Panc1 (cell line): ENCODE measurements at regions not wholly inside any gene's neighbourhood (a gene's known extent, or its start where the extent isn't known, plus 50 kb on each side); places are given as distances from the start of the nearest gene placed in this dataset.

Source experiments
- ATAC-seq: fragments of 200-7000 bp; cut with Tn5 transposase; 2 replicates; pipeline ENCODE4 v1.9.1; 2020; ENCODE audit warnings: mild to moderate bottlenecking, moderate library complexity
- BruUV-seq: library from RNA; stranded (reverse); fragments of 400-500 nt; replicated peaks from 2 replicates; lab custom pipeline; 2021; lab: Mats Ljungman, UMichigan
- CTCF ChIA-PET: fragments of 300-600 bp; sonication (Branson Sonifier 250); formaldehyde crosslinking; loops from one replicate; lab custom pipeline; 2022; ENCODE audit warnings: antibody characterized with exemption; lab: Charles Lee
- POLR2A ChIA-PET: fragments of 300-600 bp; sonication (Branson Sonifier 250); formaldehyde crosslinking; loops from one replicate; lab custom pipeline; 2022; ENCODE audit warnings: antibody characterized with exemption; lab: Charles Lee
- DNase-seq: peaks from one replicate; pipeline ENCODE4 v3.0.0-alpha.2; 2010; ENCODE audit warnings: low read depth, low spot score
- H3K27ac ChIP-seq: 2 replicates; pipeline ENCODE4 v1.5.1; 2011; ENCODE audit warnings: mild to moderate bottlenecking, low read length, inconsistent platforms
- H3K27me3 ChIP-seq: fragments of 200-500 bp; sonication (Bioruptor generic); 2 replicates; pipeline ENCODE4 v1.6.0; 2014; ENCODE audit warnings: low read length, inconsistent platforms; ENCODE audit not compliant: control insufficient read depth, insufficient read depth
- H3K36me3 ChIP-seq: fragments of 200-500 bp; sonication (Bioruptor generic); 2 replicates; pipeline ENCODE4 v1.5.1; 2014; ENCODE audit warnings: inconsistent platforms, mild to moderate bottlenecking, low read length, moderate library complexity; ENCODE audit not compliant: control insufficient read depth, insufficient read depth
- H3K4me1 ChIP-seq: 2 replicates; pipeline ENCODE4 v1.5.1; 2011; ENCODE audit warnings: inconsistent platforms, mild to moderate bottlenecking, low read length, moderate library complexity; ENCODE audit not compliant: control insufficient read depth, insufficient read depth
- H3K4me3 ChIP-seq, 2 experiments: 2 replicates each; pipeline ENCODE4 v1.5.1; 2011 to 2012; ENCODE audit warnings: low read depth in 2 of 2, low read length in 2 of 2, mild to moderate bottlenecking in 2 of 2, inconsistent platforms in 1 of 2, moderate library complexity in 1 of 2
- H3K9me3 ChIP-seq: fragments of 200-500 bp; sonication (Bioruptor generic); 2 replicates; pipeline ENCODE4 v1.5.1; 2014; ENCODE audit warnings: low read depth, mild to moderate bottlenecking, inconsistent platforms, low read length, moderate library complexity; ENCODE audit not compliant: control insufficient read depth, insufficient read depth
- CTCF ChIP-seq: fragments of 450-650 bp; IDR thresholded peaks from 2 replicates; pipeline ENCODE4 v1.5.1; 2017; ENCODE audit warnings: mild to moderate bottlenecking
- POLR2AphosphoS5 ChIP-seq: IDR thresholded peaks from 2 replicates; pipeline ENCODE4 v1.6.1; 2012; ENCODE audit warnings: mild to moderate bottlenecking, low read depth, low read length, moderate library complexity
- REST ChIP-seq, 2 experiments: IDR thresholded peaks; 2 replicates each; pipeline ENCODE4 v1.6.1; 2011 to 2012; ENCODE audit warnings: low read depth in 2 of 2, control low read depth in 1 of 2, low read length in 1 of 2, mild to moderate bottlenecking in 1 of 2, moderate library complexity in 1 of 2; ENCODE audit not compliant: insufficient read depth in 1 of 2
- SIN3A ChIP-seq: IDR thresholded peaks from 2 replicates; pipeline ENCODE4 v1.6.1; 2012; ENCODE audit warnings: low read depth, mild to moderate bottlenecking, low read length, moderate library complexity, borderline replicate concordance; ENCODE audit not compliant: insufficient read depth
- TCF7L2 ChIP-seq: IDR thresholded peaks from 2 replicates; pipeline ENCODE4 v1.6.1; 2011; ENCODE audit warnings: mild to moderate bottlenecking, low read depth, low read length, inconsistent platforms
- in situ Hi-C: cut with HindIII; loops from 2 replicates; pipeline ENCODE4 v1.10.0; 2016; ENCODE audit warnings: low sequenced_read_pairs, low pct_unique_long_range_greater_than_20kb
- intact Hi-C: fragments of 100-400 bp; cut with micrococcal nuclease; formaldehyde crosslinking; loops from one replicate; pipeline ENCODE4 v1.10.0; 2022; ENCODE audit not compliant: unreplicated experiment

DNA sequence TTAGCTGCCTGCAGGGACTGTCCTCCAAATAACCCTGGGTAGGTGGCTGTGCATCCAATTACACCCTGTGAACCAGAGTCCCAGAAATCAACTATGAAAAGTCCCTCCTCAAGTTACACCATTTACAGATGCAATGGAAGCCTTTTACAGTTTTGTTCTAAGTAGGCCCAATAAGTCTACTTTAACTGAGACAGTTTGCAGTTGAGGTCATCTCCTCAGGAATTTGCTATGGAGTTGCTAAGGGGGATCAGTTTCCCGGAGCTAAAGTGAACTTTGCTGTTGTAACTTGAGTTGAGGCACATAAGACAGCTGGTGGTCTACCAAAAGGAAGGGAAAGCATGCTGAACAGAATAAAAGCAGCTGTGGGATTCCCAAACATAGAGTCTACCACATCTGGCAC is 121.6 kb upstream of the STK26 start:
- in situ Hi-C loops (no loop called here), intact Hi-C loops (no loop called here)
- no peak overlapping the region for H3K27ac ChIP-seq
- no peak for TF ChIP-seq POLR2AphosphoS5
- TF ChIP-seq TCF7L2 = no peak
- no peak for TF ChIP-seq CTCF
- TF ChIP-seq SIN3A = no peak
- TF ChIP-seq REST (IDR thresholded peaks at IDR 0.05; ENCODE audit: insufficient read depth in 1 of 2, low read depth in 2 of 2, low read length in 1 of 2) = no peak
- no peaks in the 10 kb centered on the region for H3K36me3 ChIP-seq
- H3K9me3 ChIP-seq = no peaks in the 10 kb centered on the region
- no peak for DNase-seq
- POLR2A ChIA-PET = no interaction called here
- CTCF ChIA-PET = no interaction called here
- no peak overlapping the region for H3K4me3 ChIP-seq
- no TSS peak for BruUV-seq
- no peak for ATAC-seq
- peaks cover 5% of the 10 kb centered on the region for H3K27me3 ChIP-seq
- no peaks in the 10 kb centered on the region for H3K4me1 ChIP-seq

GRCh38 chrX:131907488-131908314 is 115.4 kb upstream of the STK26 start:
- TF ChIP-seq CTCF (no peak), SIN3A (no peak), TCF7L2 (no peak), REST (IDR thresholded peaks at IDR 0.05; ENCODE audit: insufficient read depth in 1 of 2, low read depth in 2 of 2, low read length in 1 of 2) (no peak), POLR2AphosphoS5 (no peak)
- ChIA-PET POLR2A (no interaction called here), CTCF (no interaction called here)
- H3K4me3 ChIP-seq = no peak overlapping the region
- no peak overlapping the region for H3K27ac ChIP-seq
- DNase-seq (no peak), ATAC-seq (no peak)
- peaks cover 2% of the 10 kb centered on the region for H3K27me3 ChIP-seq
- no peaks in the 10 kb centered on the region for H3K36me3 ChIP-seq
- in situ Hi-C loops = no loop called here
- H3K4me1 ChIP-seq = no peaks in the 10 kb centered on the region
- H3K9me3 ChIP-seq = no peaks in the 10 kb centered on the region
- intact Hi-C loops = no loop called here
- no TSS peak for BruUV-seq
